Stomach smooth muscle (tissue), 2 donors: ENCODE measurements at regions not wholly inside any gene's neighbourhood (a gene's known extent, or its start where the extent isn't known, plus 50 kb on each side); places are given as distances from the start of the nearest gene placed in this dataset.
"Not testable (repeated sequence)": the region's sequence is repeated elsewhere in the genome, so short reads cannot be mapped to it uniquely, and the experiment has no call there.

Experiments used
- H3K27ac ChIP-seq: one replicate; pipeline ENCODE4 v1.7.0; 2013; ENCODE audit warnings: mild to moderate bottlenecking, low read length, inconsistent platforms
- H3K27me3 ChIP-seq, 2 donors: one replicate each; pipeline ENCODE4 v1.7.0; 2013; ENCODE audit warnings: low read length in 2 of 2; ENCODE audit not compliant: insufficient read depth in 2 of 2, control insufficient read depth in 1 of 2
- H3K36me3 ChIP-seq, 2 donors: one replicate each; pipeline ENCODE4 v1.7.0; 2013; ENCODE audit warnings: low read length in 2 of 2; ENCODE audit not compliant: control insufficient read depth in 2 of 2, insufficient read depth in 2 of 2
- H3K4me1 ChIP-seq: one replicate; pipeline ENCODE4 v1.7.0; 2013; ENCODE audit warnings: low read length; ENCODE audit not compliant: control insufficient read depth, insufficient read depth
- H3K4me3 ChIP-seq, 2 donors: one replicate each; pipeline ENCODE4 v1.7.0; 2013; ENCODE audit warnings: low read length in 2 of 2
- H3K9ac ChIP-seq, 2 donors: one replicate each; pipeline ENCODE4 v1.7.0; 2013; ENCODE audit warnings: low read length in 2 of 2, mild to moderate bottlenecking in 1 of 2
- H3K9me3 ChIP-seq, 2 donors: one replicate each; pipeline ENCODE4 v1.7.0; 2013; ENCODE audit warnings: low read length in 2 of 2; ENCODE audit not compliant: control insufficient read depth in 2 of 2
- donor health status: healthy.
- donor health status: Pancreatic carcinoma.

GRCh38 chr14:43336351-43336750 lies 1170.7 kb downstream of the FSCB start:
- Histone ChIP-seq H3K36me3 (no peaks in the 10 kb centered on the region), H3K4me3 (no peak overlapping the region), H3K27me3 (no peaks in the 10 kb centered on the region), H3K9me3 (no peaks in the 10 kb centered on the region), H3K27ac (no peak overlapping the region), H3K4me1 (no peaks in the 10 kb centered on the region), H3K9ac (no peak overlapping the region)

GRCh38 chr14:43326501-43327407 lies 1180.3 kb downstream of the FSCB start:
- H3K4me3 ChIP-seq, H3K27me3 ChIP-seq, H3K36me3 ChIP-seq, H3K9ac ChIP-seq, H3K4me1 ChIP-seq, H3K27ac ChIP-seq, H3K9me3 ChIP-seq: not testable (repeated sequence)

- Histone ChIP-seq H3K4me1 (no peaks in the 10 kb centered on the region), H3K27me3 (no peaks in the 10 kb centered on the region), H3K36me3 (no peaks in the 10 kb centered on the region), H3K27ac (no peak overlapping the region), H3K9ac (no peak overlapping the region), H3K4me3 (no peak overlapping the region), H3K9me3 (no peaks in the 10 kb centered on the region)
Measured at GRCh38 chr14:43316427-43316826, 1190.7 kb downstream of the FSCB start.

- H3K4me3 ChIP-seq: no peak overlapping the region
- no peak overlapping the region for H3K9ac ChIP-seq
- H3K36me3 ChIP-seq: no peaks in the 10 kb centered on the region
- H3K4me1 ChIP-seq: no peaks in the 10 kb centered on the region
- no peak overlapping the region for H3K27ac ChIP-seq
- H3K9me3 ChIP-seq: no peaks in the 10 kb centered on the region
- H3K27me3 ChIP-seq: no peaks in the 10 kb centered on the region
Measured at GRCh38 chr14:43313719-43314118, 1193.4 kb downstream of the FSCB start.

- Histone ChIP-seq H3K4me1 (no peaks in the 10 kb centered on the region), H3K27ac (no peak overlapping the region), H3K27me3 (no peaks in the 10 kb centered on the region), H3K9me3 (no peaks in the 10 kb centered on the region), H3K36me3 (no peaks in the 10 kb centered on the region), H3K4me3 (no peak overlapping the region), H3K9ac (no peak overlapping the region)
Measured at GRCh38 chr14:43308421-43309110, 1198.5 kb downstream of the FSCB start.

GRCh38 chr14:43307836-43308235 lies 1199.2 kb downstream of the FSCB start:
- H3K9me3 ChIP-seq: no peaks in the 10 kb centered on the region
- H3K4me3 ChIP-seq: no peak overlapping the region

GRCh38 chr14:43306053-43306452 lies 1201.0 kb downstream of the FSCB start:
- Histone ChIP-seq H3K9me3 (no peaks in the 10 kb centered on the region), H3K4me3 (no peak overlapping the region), H3K27ac (no peak overlapping the region), H3K9ac (no peak overlapping the region), H3K27me3 (no peaks in the 10 kb centered on the region), H3K36me3 (no peaks in the 10 kb centered on the region), H3K4me1 (no peaks in the 10 kb centered on the region)

More at GRCh38 chr14:43307836-43308235, 1199.2 kb downstream of the FSCB start:
- H3K4me1 ChIP-seq: no peaks in the 10 kb centered on the region
- no peak overlapping the region for H3K9ac ChIP-seq
- no peak overlapping the region for H3K27ac ChIP-seq
- no peaks in the 10 kb centered on the region for H3K36me3 ChIP-seq
- no peaks in the 10 kb centered on the region for H3K27me3 ChIP-seq

GRCh38 chr14:43297794-43298193 lies 1209.3 kb downstream of the FSCB start:
- Histone ChIP-seq H3K9me3 (no peaks in the 10 kb centered on the region), H3K4me3 (no peak overlapping the region), H3K9ac (no peak overlapping the region), H3K27me3 (no peaks in the 10 kb centered on the region), H3K4me1 (no peaks in the 10 kb centered on the region), H3K27ac (no peak overlapping the region), H3K36me3 (no peaks in the 10 kb centered on the region)

GRCh38 chr14:43296061-43296460 lies 1211.0 kb downstream of the FSCB start:
- not testable (repeated sequence) for H3K4me3 ChIP-seq, H3K27me3 ChIP-seq, H3K27ac ChIP-seq, H3K4me1 ChIP-seq, H3K36me3 ChIP-seq, H3K9ac ChIP-seq, H3K9me3 ChIP-seq

GRCh38 chr14:43285575-43285974 lies 1221.5 kb downstream of the FSCB start:
- Histone ChIP-seq H3K27ac (no peak overlapping the region), H3K4me1 (no peaks in the 10 kb centered on the region), H3K36me3 (no peaks in the 10 kb centered on the region), H3K9me3 (no peaks in the 10 kb centered on the region), H3K4me3 (no peak overlapping the region), H3K9ac (no peak overlapping the region), H3K27me3 (no peaks in the 10 kb centered on the region)

GRCh38 chr14:43260056-43260455 lies 1247.0 kb downstream of the FSCB start:
- Histone ChIP-seq H3K9me3 (no peaks in the 10 kb centered on the region), H3K4me3 (no peak overlapping the region), H3K27ac (no peak overlapping the region), H3K27me3 (no peaks in the 10 kb centered on the region), H3K36me3 (no peaks in the 10 kb centered on the region), H3K9ac (no peak overlapping the region), H3K4me1 (no peaks in the 10 kb centered on the region)
